ENCODE measurements at regions not wholly inside any gene's neighbourhood (a gene's known extent, or its start where the extent isn't known, plus 50 kb on each side); places are given as distances from the start of the nearest gene placed in this dataset.

- no peak for TF ChIP-seq PATZ1 (CRISPR knock-in tag; IDR thresholded peaks at IDR 0.05; ENCODE audit: borderline replicate concordance)
- no peak for TF ChIP-seq ARNTL (CRISPR knock-in tag; IDR thresholded peaks at IDR 0.05; ENCODE audit: borderline replicate concordance, low read depth)
Measured at GRCh38 chr18:64936671-64937070, 787.8 kb upstream of the LINC00305 start (continued).

GRCh38 chr18:64929036-64929435 lies 780.1 kb upstream of the LINC00305 start:
- TF ChIP-seq ISL1 (CRISPR knock-in tag; IDR thresholded peaks at IDR 0.05) (0 out of 2 replicates have a peak, but pooled peaks have one; percentile 6), SNAI2 (CRISPR knock-in tag; IDR thresholded peaks at IDR 0.05) (no peak)

GRCh38 chr18:64919971-64920570 lies 771.2 kb upstream of the LINC00305 start:
- TF ChIP-seq CSDC2 (CRISPR knock-in tag; IDR thresholded peaks at IDR 0.05) (no peak), POU6F1 (CRISPR knock-in tag; IDR thresholded peaks at IDR 0.05; ENCODE audit: borderline replicate concordance, low read depth) (no peak), ISL1 (CRISPR knock-in tag; IDR thresholded peaks at IDR 0.05) (no peak), ZNF565 (CRISPR knock-in tag; conservative IDR thresholded peaks at IDR 0.05; ENCODE audit: low read depth) (no peak), ZFP30 (CRISPR knock-in tag; IDR thresholded peaks at IDR 0.05) (no peak), OSR1 (CRISPR knock-in tag; IDR thresholded peaks at IDR 0.05) (no peak), TSHZ2 (CRISPR knock-in tag; IDR thresholded peaks at IDR 0.05) (no peak), RARB (CRISPR knock-in tag; IDR thresholded peaks at IDR 0.05) (no peak), ZFP3 (CRISPR knock-in tag; IDR thresholded peaks at IDR 0.05) (no peak), GLIS3 (CRISPR knock-in tag; IDR thresholded peaks at IDR 0.05) (no peak), ZC3H10 (CRISPR knock-in tag; IDR thresholded peaks at IDR 0.05) (no peak), TCF4 (CRISPR knock-in tag; IDR thresholded peaks at IDR 0.05; ENCODE audit: borderline replicate concordance) (no peak), CSRNP3 (CRISPR knock-in tag; IDR thresholded peaks at IDR 0.05) (no peak)
- no peak for ATAC-seq

More at GRCh38 chr18:64929036-64929435, 780.1 kb upstream of the LINC00305 start:
- peak; percentile 39; the same call in 2 of the 3 replicates for ATAC-seq

- ATAC-seq, result no peak
- TF ChIP-seq CREB5 (CRISPR knock-in tag; IDR thresholded peaks at IDR 0.05; ENCODE audit: low read depth), result no peak
Measured at GRCh38 chr18:64918851-64919250, 770.0 kb upstream of the LINC00305 start.

- no peak for ATAC-seq
- no peak for TF ChIP-seq GLIS3 (CRISPR knock-in tag; IDR thresholded peaks at IDR 0.05)
- TF ChIP-seq CSRNP3 (CRISPR knock-in tag; IDR thresholded peaks at IDR 0.05), result no peak
- no peak for TF ChIP-seq ZFP30 (CRISPR knock-in tag; IDR thresholded peaks at IDR 0.05)
- no peak for TF ChIP-seq SNAI2 (CRISPR knock-in tag; IDR thresholded peaks at IDR 0.05)
- TF ChIP-seq CREB5 (CRISPR knock-in tag; IDR thresholded peaks at IDR 0.05; ENCODE audit: low read depth), result no peak
- no peak for TF ChIP-seq TSHZ2 (CRISPR knock-in tag; IDR thresholded peaks at IDR 0.05)
- TF ChIP-seq ESRRG (CRISPR knock-in tag; IDR thresholded peaks at IDR 0.05), result no peak
Measured at GRCh38 chr18:64893349-64893748, 744.5 kb upstream of the LINC00305 start.
